OCI-M2 (cell line): ENCODE measurements at regions not wholly inside any gene's neighbourhood (a gene's known extent, or its start where the extent isn't known, plus 50 kb on each side); places are given as distances from the start of the nearest gene placed in this dataset.

Experiments used
- DNase-seq: peaks from one replicate; lab custom pipeline; 2025; ENCODE audit not compliant: unreplicated experiment; lab: John Stamatoyannopoulos, UW

- no peak for DNase-seq
Observed at GRCh38 chr5:38032149-38032548, 192.3 kb upstream of the GDNF start.

GRCh38 chr5:38031304-38031703, 191.5 kb upstream of the GDNF start:
- no peak for DNase-seq

- DNase-seq = no peak
Observed at GRCh38 chr5:38029397-38030065, 189.7 kb upstream of the GDNF start.

GRCh38 chr5:38023799-38024198, 184.0 kb upstream of the GDNF start:
- no peak for DNase-seq

- no peak for DNase-seq
Observed at GRCh38 chr5:38023371-38023770, 183.5 kb upstream of the GDNF start.

- no peak for DNase-seq
Observed at GRCh38 chr5:38022631-38023030, 182.8 kb upstream of the GDNF start.

GRCh38 chr5:38018016-38018415, 178.2 kb upstream of the GDNF start:
- DNase-seq = no peak

- no peak for DNase-seq
Observed at GRCh38 chr5:38013107-38013506, 173.3 kb upstream of the GDNF start.

- no peak for DNase-seq
Observed at GRCh38 chr5:38011668-38012188, 171.9 kb upstream of the GDNF start.

- DNase-seq = no peak
Observed at GRCh38 chr5:38009749-38010358, 170.0 kb upstream of the GDNF start.

- DNase-seq = no peak
Observed at GRCh38 chr5:38008198-38008597, 168.4 kb upstream of the GDNF start.

- no peak for DNase-seq
Observed at GRCh38 chr5:37999593-37999992, 159.8 kb upstream of the GDNF start.

- DNase-seq = no peak
Observed at GRCh38 chr5:37996918-37997317, 157.1 kb upstream of the GDNF start.

GRCh38 chr5:37994729-37995128, 154.9 kb upstream of the GDNF start:
- no peak for DNase-seq

GRCh38 chr5:37991301-37992299, 151.8 kb upstream of the GDNF start:
- DNase-seq = no peak

GRCh38 chr5:37989884-37990283, 150.0 kb upstream of the GDNF start:
- no peak for DNase-seq

GRCh38 chr5:37988454-37989046, 148.7 kb upstream of the GDNF start:
- DNase-seq = no peak

- DNase-seq = no peak
Observed at GRCh38 chr5:37984300-37984699, 144.5 kb upstream of the GDNF start.

- no peak for DNase-seq
Observed at GRCh38 chr5:37983463-37983862, 143.6 kb upstream of the GDNF start.

GRCh38 chr5:37979559-37979958, 139.7 kb upstream of the GDNF start:
- DNase-seq = no peak

- no peak for DNase-seq
Observed at GRCh38 chr5:37975531-37975930, 135.7 kb upstream of the GDNF start.
